ENCODE measurements at regions not wholly inside any gene's neighbourhood (a gene's known extent, or its start where the extent isn't known, plus 50 kb on each side); places are given as distances from the start of the nearest gene placed in this dataset.
"Not testable (repeated sequence)": the region's sequence is repeated elsewhere in the genome, so short reads cannot be mapped to it uniquely, and the experiment has no call there.

- H3K27me3 Mint-ChIP-seq, H3K27ac Mint-ChIP-seq, ATAC-seq, DNase-seq, H3K4me3 Mint-ChIP-seq, H3K9me3 Mint-ChIP-seq, H3K4me1 Mint-ChIP-seq: not testable (repeated sequence)
These were observed 76.5 kb upstream of the LINC00632 start for GRCh38 chrX:140633105-140633504.

- ATAC-seq (no peak), DNase-seq (no peak)
- no peak overlapping the region for H3K4me3 Mint-ChIP-seq
- H3K4me1 Mint-ChIP-seq: no peaks in the 10 kb centered on the region
- no peaks in the 10 kb centered on the region for H3K9me3 Mint-ChIP-seq
- no peaks in the 10 kb centered on the region for H3K27me3 Mint-ChIP-seq
- no peak overlapping the region for H3K27ac Mint-ChIP-seq
These were observed 101.4 kb upstream of the LINC00632 start for GRCh38 chrX:140608111-140608510.

DNA sequence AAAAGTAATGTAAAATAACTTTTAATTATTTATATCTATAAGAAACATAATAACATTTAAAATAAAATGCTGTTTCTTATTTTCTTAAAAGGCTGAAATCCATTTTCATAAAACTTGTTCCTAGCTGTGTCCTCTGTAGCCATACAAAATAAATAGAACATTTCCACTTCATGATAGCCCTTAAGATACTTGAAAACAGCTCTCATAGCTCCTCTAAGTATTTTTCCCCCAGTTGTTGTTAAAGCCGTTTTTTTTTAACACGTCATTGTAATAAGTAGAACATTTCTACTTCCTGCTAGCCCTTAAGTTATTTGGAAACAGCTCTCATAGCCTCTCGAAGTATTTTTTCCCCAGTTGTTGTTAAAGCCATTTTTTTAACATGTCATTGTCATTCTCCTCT, 97.3 kb upstream of the SOX3 start:
- ATAC-seq (no peak), DNase-seq (no peak)
- no peaks in the 10 kb centered on the region for H3K4me1 Mint-ChIP-seq
- no peak overlapping the region for H3K4me3 Mint-ChIP-seq
- no peak overlapping the region for H3K27ac Mint-ChIP-seq
- no peaks in the 10 kb centered on the region for H3K9me3 Mint-ChIP-seq
- no peaks in the 10 kb centered on the region for H3K27me3 Mint-ChIP-seq

DNA sequence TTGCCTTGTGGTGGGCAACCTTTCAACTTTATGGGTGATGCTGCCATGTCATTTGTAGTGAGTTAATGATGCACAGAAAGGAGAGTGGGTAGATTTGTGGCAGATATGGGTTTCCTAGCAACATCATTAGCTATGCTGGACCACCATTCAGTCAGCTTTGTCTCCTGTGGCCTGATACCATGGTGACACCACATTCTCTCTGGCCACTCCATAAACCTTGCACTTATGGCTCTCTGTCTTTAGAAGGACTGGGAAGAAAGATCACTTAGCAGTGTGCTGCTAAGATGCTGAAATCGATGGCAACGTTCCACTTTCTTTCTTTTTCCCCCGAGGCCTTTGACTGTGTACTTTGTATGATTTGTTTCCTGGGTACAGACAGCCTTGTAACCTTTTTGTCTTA, 95.0 kb upstream of the SOX3 start:
- ATAC-seq: no peak
- Mint-ChIP-seq H3K9me3 (no peaks in the 10 kb centered on the region), H3K4me1 (no peaks in the 10 kb centered on the region)

DNA sequence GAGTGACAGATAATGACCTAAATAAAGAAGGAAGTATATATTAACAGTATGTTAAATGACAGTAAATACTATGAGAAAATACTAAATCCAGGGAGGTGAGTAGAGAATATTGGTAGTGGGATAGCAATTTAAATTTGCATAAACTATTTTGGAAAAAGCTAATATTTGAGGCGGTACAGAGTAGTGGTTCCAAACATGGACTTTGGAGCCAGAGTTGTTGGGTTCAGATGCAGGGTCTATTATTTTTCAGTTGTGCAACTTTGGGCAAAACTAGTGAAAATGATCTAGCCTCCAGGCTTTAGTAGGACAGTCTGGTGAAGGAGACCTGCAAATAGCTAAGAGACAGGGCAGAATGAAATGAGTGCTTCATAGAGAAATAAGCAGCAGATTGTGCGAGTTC, 84.8 kb upstream of the SOX3 start:
- H3K4me1 Mint-ChIP-seq: no peaks in the 10 kb centered on the region
- H3K27me3 Mint-ChIP-seq: no peaks in the 10 kb centered on the region
- ATAC-seq: no peak
- H3K4me3 Mint-ChIP-seq: no peak overlapping the region
- no peak overlapping the region for H3K27ac Mint-ChIP-seq
- DNase-seq: no peak
- H3K9me3 Mint-ChIP-seq: no peaks in the 10 kb centered on the region

More for the DNA sequence above, 95.0 kb upstream of the SOX3 start:
- DNase-seq: no peak
- no peaks in the 10 kb centered on the region for H3K27me3 Mint-ChIP-seq
- H3K27ac Mint-ChIP-seq: no peak overlapping the region
- H3K4me3 Mint-ChIP-seq: no peak overlapping the region

- Mint-ChIP-seq H3K4me3 (no peak overlapping the region), H3K27me3 (no peaks in the 10 kb centered on the region), H3K9me3 (no peaks in the 10 kb centered on the region), H3K27ac (no peak overlapping the region), H3K4me1 (no peaks in the 10 kb centered on the region)
- ATAC-seq: no peak
- no peak for DNase-seq
These were observed 82.1 kb upstream of the SOX3 start for GRCh38 chrX:140586951-140587350.

GRCh38 chrX:140580478-140580877, 75.6 kb upstream of the SOX3 start:
- Mint-ChIP-seq H3K4me1 (no peaks in the 10 kb centered on the region), H3K4me3 (no peak overlapping the region), H3K27me3 (no peaks in the 10 kb centered on the region), H3K9me3 (no peaks in the 10 kb centered on the region), H3K27ac (no peak overlapping the region)
- DNase-seq (no peak), ATAC-seq (no peak)

DNA sequence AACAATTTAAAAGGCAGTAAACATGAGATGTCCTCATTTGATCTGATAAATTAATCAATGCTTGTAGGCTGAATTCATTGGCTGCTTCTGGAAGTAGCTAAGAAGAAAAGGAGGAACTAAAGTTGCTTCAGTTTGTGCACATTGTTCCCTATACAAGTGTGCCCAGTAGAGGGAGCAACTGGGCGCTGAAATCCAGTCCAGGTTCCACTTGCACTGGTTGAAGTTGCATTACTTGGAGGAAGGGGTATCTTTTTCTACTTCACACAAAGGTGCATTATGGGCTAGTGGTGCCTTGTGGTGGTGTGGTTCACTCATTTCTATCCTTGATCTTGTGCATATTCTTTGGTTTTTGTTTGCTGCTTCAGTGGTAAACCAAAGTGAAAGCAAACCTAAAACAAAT, 67.9 kb upstream of the SOX3 start:
- Mint-ChIP-seq H3K27me3 (no peaks in the 10 kb centered on the region), H3K4me1 (no peaks in the 10 kb centered on the region), H3K9me3 (no peaks in the 10 kb centered on the region), H3K4me3 (no peak overlapping the region), H3K27ac (no peak overlapping the region)
- ATAC-seq: peak; percentile 35
- DNase-seq: peak in 1 of 2 donors; percentile 9

DNA sequence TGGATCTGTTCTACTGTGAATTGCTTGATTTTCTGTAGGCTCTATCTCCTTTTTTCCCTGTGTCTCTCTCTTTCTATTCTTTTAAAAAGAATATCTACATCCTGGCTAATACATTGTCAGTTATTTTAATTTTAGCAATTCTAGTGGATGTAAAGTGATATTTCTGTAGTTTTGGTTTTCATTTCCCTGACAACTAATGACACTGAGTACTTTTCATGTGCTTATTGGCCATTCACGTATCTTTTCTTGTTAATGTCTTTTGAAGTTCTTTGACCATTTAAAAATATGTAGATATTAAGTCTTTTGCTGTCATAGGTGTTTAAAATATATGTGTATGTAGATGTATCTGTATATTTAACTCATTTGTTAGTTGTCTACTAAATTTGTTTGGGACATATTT, 59.0 kb upstream of the SOX3 start:
- DNase-seq (no peak), ATAC-seq (no peak)
- Mint-ChIP-seq H3K9me3 (no peaks in the 10 kb centered on the region), H3K27ac (no peak overlapping the region), H3K27me3 (no peaks in the 10 kb centered on the region), H3K4me1 (no peaks in the 10 kb centered on the region), H3K4me3 (no peak overlapping the region)
